K562 (cell line): ENCODE measurements at regions not wholly inside any gene's neighbourhood (a gene's known extent, or its start where the extent isn't known, plus 50 kb on each side); places are given as distances from the start of the nearest gene placed in this dataset.

Source experiments
- ATAC-seq: fragments of 200-7000 bp; cut with Tn5 transposase; 3 replicates; pipeline ENCODE4 v1.9.1; 2020; ENCODE audit warnings: moderate library complexity
- BruUV-seq: library from RNA; stranded (reverse); fragments of 400-500 nt; replicated peaks from 2 replicates; lab custom pipeline; 2021; lab: Mats Ljungman, UMichigan
- CTCF ChIA-PET: fragments of 300-600 bp; formaldehyde crosslinking; extraction: SDS; loops from one replicate; lab custom pipeline; 2021; ENCODE audit warnings: low intra/inter-chr PET ratio; lab: Yijun Ruan, JAX
- POLR2A ChIA-PET: fragments of 300-600, 350-650 bp; sonication (Branson Sonifier 250); formaldehyde crosslinking; extraction: SDS; loops from one replicate; lab custom pipeline; 2021; ENCODE audit warnings: antibody characterized with exemption, inconsistent platforms; lab: Yijun Ruan, JAX
- DNase-seq, 4 experiments: peaks; one replicate each; pipeline versions ENCODE4 v3.0.0 to v3.0.0-alpha.2; 2011 to 2018; ENCODE audit warnings: low spot score in 3 of 4, mixed read lengths in 3 of 4; ENCODE audit errors: extremely low read depth in 1 of 4
- FAIRE-seq: peaks from 2 replicates; lab custom pipeline; 2011; peaks lifted over from hg19 to GRCh38; lab: Jason Lieb, UNC
- H2AFZ ChIP-seq: 2 replicates; pipeline ENCODE4 v1.6.0; 2011; ENCODE audit warnings: low read depth, low read length, control low read depth, inconsistent platforms
- H3K27ac ChIP-seq: fragments of 200-600 bp; 3 replicates; pipeline ENCODE4 v1.8.0; 2011; ENCODE audit warnings: low read depth, mild to moderate bottlenecking, control low read depth, inconsistent platforms, low read length, moderate library complexity, mixed read lengths; ENCODE audit errors: extremely low read depth
- H3K27me3 ChIP-seq, 2 experiments: fragments of 300-600 bp in 1 of 2; 2 replicates in 1 of 2; 3 replicates in 1 of 2; pipeline versions ENCODE4 v1.6.0 to v1.8.0; 2011; ENCODE audit warnings: inconsistent platforms in 2 of 2, low read length in 2 of 2, mild to moderate bottlenecking in 1 of 2, mixed read lengths in 1 of 2, moderate library complexity in 1 of 2; ENCODE audit not compliant: control insufficient read depth in 2 of 2, insufficient read depth in 2 of 2
- H3K36me3 ChIP-seq: fragments of 300-600 bp; 3 replicates; pipeline ENCODE4 v1.8.0; 2011; ENCODE audit warnings: mild to moderate bottlenecking, low read length, inconsistent platforms; ENCODE audit not compliant: control insufficient read depth, insufficient read depth
- H3K4me1 ChIP-seq, 2 experiments: fragments of 200-600 bp in 1 of 2; replicated peaks in 1 of 2; 2 replicates in 1 of 2; 3 replicates in 1 of 2; pipeline versions ENCODE4 v1.5.1 to v1.8.0; 2011; ENCODE audit warnings: inconsistent platforms in 2 of 2, low read length in 2 of 2, mild to moderate bottlenecking in 1 of 2, mixed read lengths in 1 of 2, moderate library complexity in 1 of 2; ENCODE audit not compliant: control insufficient read depth in 2 of 2, insufficient read depth in 2 of 2
- H3K4me2 ChIP-seq: 2 replicates; pipeline ENCODE4 v1.6.1; 2011; ENCODE audit warnings: low read length, control low read depth, inconsistent platforms, mixed read lengths; ENCODE audit not compliant: insufficient read depth
- H3K4me3 ChIP-seq: fragments of 200-600 bp; sonication (generic), shearing (Covaris generic); 2 replicates; pipeline ENCODE4 v1.5.1; 2016; ENCODE audit warnings: control low read depth, inconsistent platforms
- H3K79me2 ChIP-seq: fragments of 200-600 bp; 3 replicates; pipeline ENCODE4 v1.8.0; 2011; ENCODE audit warnings: low read length, inconsistent platforms; ENCODE audit not compliant: control insufficient read depth, insufficient read depth
- H3K9ac ChIP-seq, 2 experiments: 2 replicates each; pipeline versions ENCODE4 v1.6.0 to v1.6.1; 2011; ENCODE audit warnings: low read depth in 2 of 2, low read length in 2 of 2, control low read depth in 1 of 2, inconsistent platforms in 1 of 2, mild to moderate bottlenecking in 1 of 2, mixed read lengths in 1 of 2; ENCODE audit not compliant: insufficient read depth in 1 of 2
- H3K9me1 ChIP-seq: one replicate; pipeline ENCODE4 v1.6.0; 2011; ENCODE audit warnings: inconsistent platforms, mild to moderate bottlenecking, low read length, moderate library complexity; ENCODE audit not compliant: control insufficient read depth, insufficient read depth
- H3K9me3 ChIP-seq: replicated peaks from 2 replicates; pipeline ENCODE4 v1.5.1; 2011; ENCODE audit warnings: low read depth, low read length, inconsistent platforms; ENCODE audit not compliant: control insufficient read depth, insufficient read depth
- H4K20me1 ChIP-seq: replicated peaks from 2 replicates; pipeline ENCODE4 v1.6.1; 2011; ENCODE audit warnings: low read length, inconsistent platforms, mixed read lengths; ENCODE audit not compliant: control insufficient read depth, insufficient read depth
- BRD9 ChIP-seq: fragments of 450-650 bp; IDR thresholded peaks from 2 replicates; pipeline ENCODE4 v1.6.1; 2018; ENCODE audit warnings: low read depth; ENCODE audit not compliant: partially characterized antibody
- CHD2 ChIP-seq: IDR thresholded peaks from 2 replicates; pipeline ENCODE4 v1.6.1; 2011; ENCODE audit warnings: low read depth, low read length
- EHMT2 ChIP-seq: fragments of 450-650 bp; IDR thresholded peaks from 2 replicates; pipeline ENCODE4 v1.6.1; 2018; ENCODE audit warnings: antibody characterized with exemption
- FOXP4 ChIP-seq: sonication (generic); formaldehyde crosslinking; IDR thresholded peaks from 2 replicates; pipeline ENCODE4 v1.8.0; 2022; ENCODE audit warnings: mild to moderate bottlenecking, missing genetic modification reagents, borderline replicate concordance
- KDM2B ChIP-seq: fragments of 250-450 bp; sonication (Bioruptor Pico); IDR thresholded peaks from 2 replicates; pipeline ENCODE4 v1.8.0; 2021; ENCODE audit warnings: mild to moderate bottlenecking, moderate library complexity
- NR2F6 ChIP-seq: fragments of 450-650 bp; formaldehyde crosslinking; IDR thresholded peaks from 2 replicates; pipeline ENCODE4 v1.4.0; 2020; ENCODE audit warnings: mild to moderate bottlenecking
- PHF21A ChIP-seq: fragments of 450-650 bp; IDR thresholded peaks from 2 replicates; pipeline ENCODE4 v1.6.1; 2017; ENCODE audit warnings: low read depth, borderline replicate concordance
- PURB ChIP-seq: sonication (generic); formaldehyde crosslinking; IDR thresholded peaks from 2 replicates; pipeline ENCODE4 v1.9.0; 2021; ENCODE audit warnings: low read depth, mild to moderate bottlenecking, missing genetic modification reagents
- SMARCC2 ChIP-seq: fragments of 450-650 bp; IDR thresholded peaks from 2 replicates; pipeline ENCODE4 v1.6.1; 2017; ENCODE audit warnings: antibody characterized with exemption, moderate library complexity, mild to moderate bottlenecking, low read depth
- SNRNP70 ChIP-seq: fragments of 200-400 bp; formaldehyde crosslinking; optimal IDR thresholded peaks from 2 replicates; pipeline ENCODE3; 2017; ENCODE audit warnings: low read depth, low read length
- TAF1 ChIP-seq: IDR thresholded peaks from 2 replicates; pipeline ENCODE4 v1.6.1; 2011; ENCODE audit warnings: mild to moderate bottlenecking, low read length, moderate library complexity; ENCODE audit not compliant: insufficient read depth, control insufficient read depth, severe bottlenecking; ENCODE audit errors: extremely low read depth
- TGIF2 ChIP-seq: sonication (generic); formaldehyde crosslinking; IDR thresholded peaks from 2 replicates; pipeline ENCODE4 v1.8.1; 2022; ENCODE audit warnings: mild to moderate bottlenecking, missing genetic modification reagents, moderate library complexity
- ZBTB34 ChIP-seq: fragments of 250-450 bp; sonication (Bioruptor Pico); IDR thresholded peaks from 2 replicates; pipeline ENCODE4 v1.8.0; 2021; ENCODE audit warnings: mild to moderate bottlenecking, moderate library complexity
- ZNF232 ChIP-seq: sonication (generic); formaldehyde crosslinking; IDR thresholded peaks from 2 replicates; pipeline ENCODE4 v1.8.0; 2022; ENCODE audit warnings: mild to moderate bottlenecking, missing genetic modification reagents
- ZNF785 ChIP-seq: fragments of 250-450 bp; sonication (Bioruptor Pico); IDR thresholded peaks from 2 replicates; pipeline ENCODE4 v1.4.0; 2020; ENCODE audit warnings: mild to moderate bottlenecking
- ZNF79 ChIP-seq: fragments of 250-450 bp; sonication (Bioruptor Pico); IDR thresholded peaks from 2 replicates; pipeline ENCODE4 v1.4.0; 2020; ENCODE audit warnings: low read depth, mild to moderate bottlenecking, moderate library complexity
- WGBS: fragments of 100-300 bp; shearing (Covaris generic); methylation state at CpG from one replicate; pipeline ENCODE4 v1.1.6; 2016; ENCODE audit warnings: low coverage, mixed read lengths; ENCODE audit not compliant: insufficient coverage; ENCODE audit errors: missing lambda C conversion rate; 5-methylcytosine and 5-hydroxymethylcytosine counted together
- in situ Hi-C: fragments of 300-500 bp; cut with MboI; formaldehyde crosslinking; loops from 4 replicates; pipeline ENCODE4 v1.15.0; 2018; ENCODE audit warnings: inconsistent platforms, mixed read lengths
- intact Hi-C: fragments of 100-400 bp; cut with micrococcal nuclease; formaldehyde crosslinking; loops from 2 replicates; pipeline ENCODE4 v1.14.2; 2022
- TF ChIP-seq, protein P1 (sequence below): fragments of 450-650 bp; formaldehyde crosslinking; conservative IDR thresholded peaks from 2 replicates; pipeline ENCODE4 v1.4.0; 2022; ENCODE audit warnings: mild to moderate bottlenecking, missing genetic modification characterization

GRCh38 chr11:116618461-116618860, 154.3 kb downstream of the BUD13 start (continued):
- TF ChIP-seq ZBTB34 (CRISPR knock-in tag), result no peak

DNA sequence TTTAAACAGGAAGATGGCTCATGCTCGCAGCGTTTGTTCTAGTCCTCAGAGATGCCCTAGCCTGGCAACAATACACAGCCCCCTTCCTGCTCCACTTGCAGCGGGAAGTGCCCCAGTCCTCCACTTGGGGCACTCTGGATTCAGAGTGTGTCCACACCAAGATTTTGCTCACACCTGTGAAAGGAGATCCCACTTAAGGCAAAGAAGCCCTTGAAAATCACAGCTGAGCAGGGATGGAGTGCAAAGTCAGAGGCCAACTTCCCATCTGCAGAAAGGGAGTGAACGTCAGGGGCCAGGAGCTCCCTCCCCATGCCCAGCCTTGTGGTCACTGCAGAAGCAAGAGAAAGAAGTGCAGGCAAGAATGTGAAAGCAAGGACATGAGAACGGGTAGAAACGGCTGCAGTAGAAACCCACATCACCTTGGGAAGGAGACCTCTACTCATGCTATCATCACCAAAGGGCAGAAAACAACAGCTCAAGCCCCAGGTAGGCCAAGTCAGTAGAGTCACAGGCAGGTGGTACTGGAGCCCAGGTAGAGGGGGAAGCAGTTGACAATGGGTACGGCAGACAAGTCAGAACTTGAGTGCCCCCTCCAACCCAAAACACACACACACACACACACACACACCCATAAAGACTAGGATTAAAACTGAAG, 157.4 kb downstream of the BUD13 start:
- Histone ChIP-seq H3K9me3 (no peaks in the 10 kb centered on the region), H3K4me3 (no peak overlapping the region), H3K4me2 (no peak overlapping the region), H3K9me1 (no peaks in the 10 kb centered on the region), H3K9ac (no peak overlapping the region), H3K79me2 (no peaks in the 10 kb centered on the region), H3K36me3 (no peaks in the 10 kb centered on the region), H4K20me1 (peaks cover 8% of the 10 kb centered on the region; the same call in 1 of the 2 replicates)
- POLR2A ChIA-PET, result no interaction called here
- FAIRE-seq, result no peak
- ATAC-seq, result no peak
- no peak for TF ChIP-seq CHD2
- no peak for TF ChIP-seq KDM2B (CRISPR knock-in tag)
- no peak for TF ChIP-seq SMARCC2
- no peak for TF ChIP-seq TAF1
- TF ChIP-seq TGIF2 (CRISPR knock-in tag), result no peak
- TF ChIP-seq, protein P1, sequence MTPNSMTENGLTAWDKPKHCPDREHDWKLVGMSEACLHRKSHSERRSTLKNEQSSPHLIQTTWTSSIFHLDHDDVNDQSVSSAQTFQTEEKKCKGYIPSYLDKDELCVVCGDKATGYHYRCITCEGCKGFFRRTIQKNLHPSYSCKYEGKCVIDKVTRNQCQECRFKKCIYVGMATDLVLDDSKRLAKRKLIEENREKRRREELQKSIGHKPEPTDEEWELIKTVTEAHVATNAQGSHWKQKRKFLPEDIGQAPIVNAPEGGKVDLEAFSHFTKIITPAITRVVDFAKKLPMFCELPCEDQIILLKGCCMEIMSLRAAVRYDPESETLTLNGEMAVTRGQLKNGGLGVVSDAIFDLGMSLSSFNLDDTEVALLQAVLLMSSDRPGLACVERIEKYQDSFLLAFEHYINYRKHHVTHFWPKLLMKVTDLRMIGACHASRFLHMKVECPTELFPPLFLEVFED (CRISPR knock-in tag), result no peak
- no peak for TF ChIP-seq BRD9
- TF ChIP-seq SNRNP70, result no peak
- TF ChIP-seq PURB (CRISPR knock-in tag), result no peak
- no peak for TF ChIP-seq PHF21A
- TF ChIP-seq NR2F6 (CRISPR knock-in tag), result no peak
- no peak for TF ChIP-seq FOXP4 (CRISPR knock-in tag)
- no peak for TF ChIP-seq ZNF785 (CRISPR knock-in tag)
- no peak for TF ChIP-seq EHMT2
- TF ChIP-seq ZNF79 (CRISPR knock-in tag), result no peak
- TF ChIP-seq ZNF232 (CRISPR knock-in tag), result no peak
- TF ChIP-seq, all 486 proteins: peak for 0
- WGBS, result 0% methylated on average over 7 of the region's 7 CpGs
- Histone ChIP-seq H2AFZ (no peak overlapping the region), H3K27ac (no peak overlapping the region), H3K27me3 (peaks cover 8 to 35% of the 10 kb centered on the region in 2 experiments; a peak in 4 of 5 replicates), H3K4me1 (no peaks in the 10 kb centered on the region; a peak in 1 of 5 replicates)
- no TSS peak for BruUV-seq
- intact Hi-C loops (no loop called here), in situ Hi-C loops (no loop called here)
- no peak for DNase-seq
- CTCF ChIA-PET, result interaction anchor here (0.6 kb wide), 1 partner anchor 49 kb away, joined by 6 read pairs; no protein-coding TSS in a partner anchor
